Activated CD4-positive, alpha-beta T cell treated with anti-CD3 and anti-CD28 coated beads, Interleukin-2, amount 50 U/mL, for 24 hours (primary cell): ENCODE measurements at regions not wholly inside any gene's neighbourhood (a gene's known extent, or its start where the extent isn't known, plus 50 kb on each side); places are given as distances from the start of the nearest gene placed in this dataset.

Source experiments
- DNase-seq, 2 donors: peaks; one replicate each; pipeline ENCODE4 v3.0.0-alpha.2; 2020; ENCODE audit warnings: low read depth in 1 of 2, low spot score in 1 of 2

DNA sequence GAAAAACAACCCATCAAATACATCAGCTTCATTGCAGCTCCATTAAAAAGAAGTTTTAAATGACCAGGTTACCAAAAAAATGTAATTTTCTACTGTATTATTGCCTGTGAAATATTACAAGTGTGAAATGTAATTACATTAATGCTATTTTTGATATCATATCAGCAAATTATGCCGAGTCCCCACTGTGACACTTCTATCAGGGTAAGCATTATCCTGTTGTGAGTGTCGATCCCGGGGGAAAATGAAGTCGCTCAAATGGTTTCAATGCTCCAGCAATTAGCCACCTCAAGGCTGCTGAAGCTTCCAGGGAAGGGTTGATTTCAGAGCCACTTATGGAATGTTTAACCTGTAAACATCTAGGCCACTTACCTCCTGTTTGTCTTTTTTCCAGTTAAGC, 70.4 kb downstream of the RCN1 start:
- no peak for DNase-seq

DNA sequence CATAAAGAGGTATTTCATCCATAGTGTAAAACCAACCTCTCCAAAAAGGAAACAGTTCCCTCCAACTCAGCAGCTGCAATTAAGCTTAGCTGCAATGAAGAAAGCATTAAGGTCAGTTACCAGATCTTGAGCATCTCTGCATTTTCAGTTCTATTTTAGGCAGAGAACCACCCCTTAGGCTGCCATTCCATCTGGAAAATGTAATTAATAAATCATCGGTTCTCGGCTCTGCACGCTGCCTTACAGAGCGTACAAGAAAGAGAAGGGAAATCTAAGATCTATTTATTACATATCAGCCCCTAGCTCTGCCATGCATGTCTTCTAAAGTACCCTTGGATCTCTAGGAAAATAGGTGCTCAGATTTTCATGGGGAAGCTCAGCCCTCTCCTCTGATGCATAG, 71.5 kb downstream of the RCN1 start:
- no peak for DNase-seq

DNA sequence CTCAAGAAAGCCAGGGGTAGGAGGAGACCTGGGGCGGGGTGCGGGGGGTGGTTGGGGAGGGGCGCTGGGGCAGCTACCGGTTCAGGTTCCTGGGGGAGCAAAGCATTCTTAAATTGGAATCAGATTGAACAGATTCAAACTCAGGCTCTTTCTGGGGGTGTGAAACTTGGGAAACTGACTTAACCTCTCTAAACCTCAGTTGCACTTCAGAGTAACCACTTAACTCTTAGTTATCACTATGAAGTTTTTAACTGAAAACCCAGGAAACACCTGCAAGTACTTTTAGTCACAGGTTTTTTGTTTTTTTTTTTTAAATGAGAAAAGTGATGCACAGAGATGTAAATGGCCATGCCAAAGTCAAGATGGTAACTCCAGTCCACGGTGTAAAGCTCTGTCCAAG, 72.0 kb downstream of the RCN1 start:
- DNase-seq = no peak

DNA sequence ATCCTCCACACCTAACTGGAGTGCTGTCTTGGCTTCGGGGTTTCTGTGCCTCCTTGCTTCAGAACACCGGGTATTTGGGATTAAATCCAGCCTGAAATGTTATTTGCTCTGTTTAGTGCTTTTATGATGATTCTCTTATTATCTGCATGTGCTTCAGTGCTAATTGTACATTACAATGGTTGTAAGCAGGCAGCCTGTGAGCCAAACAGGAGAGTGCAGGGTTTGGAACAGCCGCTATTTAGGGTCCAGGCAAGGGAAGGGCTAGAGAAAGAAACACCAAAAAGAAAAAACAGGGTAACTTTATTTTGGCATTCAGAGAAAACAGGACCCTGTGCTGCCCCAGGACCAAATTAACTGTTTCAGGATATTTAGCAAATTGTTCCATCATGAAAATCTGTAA, 72.7 kb downstream of the RCN1 start:
- no peak for DNase-seq

DNA sequence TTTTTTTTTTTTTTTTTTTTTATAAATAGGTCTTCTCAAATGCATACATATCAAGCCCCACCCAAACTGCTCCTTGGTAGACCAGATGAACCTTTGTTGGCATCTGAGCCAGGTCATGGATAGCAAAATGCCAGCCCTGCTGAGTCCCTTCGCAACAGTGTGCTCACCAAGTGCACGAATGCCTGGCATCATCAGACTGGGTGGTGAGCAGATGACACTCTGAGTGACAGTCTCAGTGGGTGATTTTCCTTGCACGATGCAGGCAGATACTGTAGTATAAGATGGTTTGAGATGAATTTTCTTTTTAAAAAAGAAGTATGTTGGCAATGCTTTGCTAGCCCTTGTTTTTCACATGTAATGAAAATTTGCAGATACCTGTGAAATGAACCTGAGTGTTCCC, 74.0 kb downstream of the RCN1 start:
- DNase-seq = no peak

DNA sequence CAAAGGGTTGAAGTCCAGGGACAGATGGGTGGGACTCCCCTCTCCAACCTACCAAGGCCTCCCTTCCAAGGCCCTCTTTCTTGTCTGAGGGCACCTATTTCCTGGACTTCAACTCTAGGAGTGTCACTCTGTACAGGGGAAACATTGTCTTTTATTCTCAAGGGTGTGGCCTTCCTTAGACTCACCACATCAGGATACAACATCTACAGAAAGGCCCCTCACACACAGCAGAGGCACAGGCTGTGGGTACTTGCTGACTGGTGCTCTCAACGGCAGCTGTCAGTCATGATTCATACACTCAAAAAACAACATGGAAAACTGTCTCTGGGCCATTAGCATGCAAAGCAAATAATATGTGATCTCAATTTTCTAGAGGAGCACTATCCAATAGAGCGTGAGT, 78.0 kb downstream of the RCN1 start:
- no peak for DNase-seq

DNA sequence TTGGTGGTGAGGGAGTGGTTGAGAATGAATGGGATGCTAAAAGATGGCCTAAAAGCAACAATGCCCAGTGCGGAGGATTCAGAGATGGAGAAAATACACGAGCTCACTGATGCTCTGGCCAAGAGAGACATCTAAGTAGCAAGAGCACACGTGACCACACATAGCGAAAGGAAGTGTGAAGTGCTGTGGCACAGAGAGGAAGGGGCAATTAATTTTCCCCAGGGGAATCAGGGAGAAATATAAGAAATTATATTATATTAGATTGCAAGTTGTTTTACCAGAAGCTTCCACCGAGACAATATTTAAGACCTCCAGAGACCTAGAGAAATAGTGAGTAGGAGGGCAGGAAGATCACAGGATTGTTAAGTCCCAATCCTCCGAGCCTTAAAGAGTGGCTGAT, 80.6 kb downstream of the RCN1 start:
- no peak for DNase-seq

DNA sequence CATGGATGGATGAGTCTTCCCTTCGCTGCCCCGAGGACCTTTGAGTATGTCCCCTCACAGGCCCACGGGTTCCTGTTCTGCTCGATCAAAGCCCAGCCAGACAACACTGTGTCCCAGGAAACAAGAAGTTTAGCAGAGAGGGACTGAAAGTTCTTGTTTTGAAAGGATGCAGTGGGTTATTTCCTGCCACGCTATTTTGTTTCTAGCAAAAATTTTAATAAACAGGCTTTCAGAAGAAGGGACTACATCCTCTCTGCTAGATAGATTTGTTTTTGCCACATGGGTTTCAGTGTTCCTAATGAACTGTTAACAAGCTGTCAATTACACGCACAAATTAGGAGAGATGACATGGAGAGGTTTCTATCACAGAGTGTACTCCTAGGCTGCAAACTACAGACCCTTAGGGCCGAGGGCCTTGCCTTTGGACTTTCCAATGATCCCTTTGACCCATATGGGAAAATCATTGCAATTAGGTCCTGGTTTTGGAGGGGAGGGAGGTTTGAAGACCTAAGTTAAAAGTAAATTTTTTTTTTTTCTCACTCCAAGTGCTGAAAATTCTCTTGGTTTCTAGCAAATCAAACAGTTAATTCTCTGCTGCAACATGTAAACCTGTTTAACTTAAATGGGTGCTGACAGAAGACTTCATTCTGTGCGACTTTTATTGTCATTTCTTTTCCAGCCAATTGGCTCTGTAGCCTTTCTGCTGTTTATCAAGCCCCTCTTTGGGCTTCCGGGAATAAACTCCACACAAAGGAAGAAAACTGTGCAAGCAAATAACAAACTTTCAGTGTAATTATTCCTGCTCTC, 81.4 kb downstream of the RCN1 start:
- no peak for DNase-seq

DNA sequence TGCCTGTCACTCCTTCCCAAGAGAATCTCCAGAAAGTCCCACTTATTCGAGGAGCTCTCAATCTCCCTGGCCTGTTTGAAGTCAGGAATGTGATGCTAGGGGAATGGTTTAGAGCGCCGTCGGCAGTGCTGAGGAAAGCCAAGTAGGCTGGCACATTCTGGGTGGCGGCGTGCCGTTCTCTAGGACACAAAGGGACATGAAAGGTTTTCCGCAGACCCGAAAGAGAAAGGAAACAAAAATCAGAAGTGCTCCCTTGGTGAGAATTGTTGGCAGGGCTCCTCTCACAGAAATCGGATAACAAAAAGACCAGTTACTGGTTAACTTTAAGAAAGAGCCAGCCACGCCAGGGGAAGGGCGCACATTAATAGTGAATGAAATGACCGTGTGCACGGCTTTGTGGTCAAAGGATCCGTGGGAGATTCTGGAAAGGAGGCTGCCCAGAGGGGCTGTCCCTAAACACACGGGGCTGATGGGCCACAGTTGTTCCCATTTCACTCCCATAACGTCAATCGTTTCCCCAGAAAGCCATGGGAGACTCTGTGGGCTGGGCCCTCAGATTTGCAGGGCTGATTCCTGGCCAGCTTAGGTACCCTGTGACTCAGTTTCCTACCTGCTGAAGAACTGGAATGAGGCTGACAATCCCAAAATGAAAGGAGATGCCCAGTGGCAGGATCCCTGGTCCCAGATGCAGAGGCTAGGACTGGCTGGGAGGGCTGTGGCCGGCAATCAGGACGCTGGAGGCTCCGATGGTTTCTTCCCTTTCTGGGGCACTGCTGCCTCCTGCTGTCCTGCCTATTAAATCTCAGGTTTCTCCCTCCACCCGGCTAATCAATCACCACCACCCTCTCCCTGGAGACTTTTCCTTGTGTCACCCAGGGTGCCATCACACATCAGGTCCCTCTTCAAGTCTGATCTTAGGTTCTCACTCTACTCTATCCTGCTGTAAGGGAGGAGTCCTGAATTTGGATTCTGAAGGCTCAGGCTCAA, 82.3 kb downstream of the RCN1 start:
- DNase-seq = no peak

DNA sequence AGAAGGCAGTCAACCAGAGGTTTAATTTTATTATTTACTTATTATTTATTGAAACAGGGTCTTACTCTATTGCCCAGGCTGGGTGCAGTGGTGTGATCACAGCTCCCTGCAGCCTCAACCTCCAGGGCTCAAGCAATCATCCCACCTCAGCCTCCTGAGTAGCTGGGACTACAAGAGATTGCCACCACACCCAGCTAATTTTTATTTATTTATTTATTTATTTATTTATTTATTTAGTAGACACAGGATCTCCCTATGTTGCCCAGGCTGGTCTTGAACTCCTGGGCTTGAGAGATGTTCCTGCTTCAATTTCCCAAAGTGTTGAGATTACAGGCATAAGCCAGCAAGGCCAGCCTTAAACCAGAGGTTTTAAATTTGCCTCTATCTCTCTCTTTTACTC, 83.1 kb downstream of the RCN1 start:
- no peak for DNase-seq

DNA sequence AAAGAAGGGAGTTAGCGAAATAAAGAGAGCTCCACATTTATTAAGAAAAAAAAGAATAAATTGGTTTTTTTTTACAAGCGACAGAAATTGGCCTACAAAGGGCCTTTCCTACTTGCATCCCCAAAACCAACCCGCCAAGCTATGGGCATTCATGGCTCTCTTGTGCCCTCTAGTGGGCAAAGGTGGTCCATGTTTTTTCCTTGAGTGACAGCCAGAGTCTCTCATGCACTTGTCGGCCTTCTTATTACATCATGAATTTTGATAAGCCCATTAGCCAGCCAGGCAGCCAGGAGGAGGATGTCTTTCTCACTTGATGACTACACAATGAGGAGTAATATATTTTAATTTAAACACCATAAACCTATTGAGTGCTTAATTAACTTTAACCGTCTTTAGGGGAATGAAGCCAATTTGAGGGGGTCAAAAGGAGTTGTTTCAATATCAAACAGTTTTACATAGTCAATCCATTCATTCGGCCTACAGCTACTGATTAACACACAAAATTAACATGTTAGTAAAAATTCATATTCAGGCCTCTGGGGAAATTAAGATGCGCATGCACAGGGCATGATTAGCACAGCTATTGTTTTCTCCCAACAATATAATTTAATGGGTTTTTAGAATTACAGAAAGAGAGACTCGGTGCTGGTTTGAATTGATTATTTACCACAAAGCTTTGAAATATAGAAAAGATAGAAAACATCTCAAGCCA, 85.5 kb downstream of the RCN1 start:
- DNase-seq = peak; percentile 70 to 81

DNA sequence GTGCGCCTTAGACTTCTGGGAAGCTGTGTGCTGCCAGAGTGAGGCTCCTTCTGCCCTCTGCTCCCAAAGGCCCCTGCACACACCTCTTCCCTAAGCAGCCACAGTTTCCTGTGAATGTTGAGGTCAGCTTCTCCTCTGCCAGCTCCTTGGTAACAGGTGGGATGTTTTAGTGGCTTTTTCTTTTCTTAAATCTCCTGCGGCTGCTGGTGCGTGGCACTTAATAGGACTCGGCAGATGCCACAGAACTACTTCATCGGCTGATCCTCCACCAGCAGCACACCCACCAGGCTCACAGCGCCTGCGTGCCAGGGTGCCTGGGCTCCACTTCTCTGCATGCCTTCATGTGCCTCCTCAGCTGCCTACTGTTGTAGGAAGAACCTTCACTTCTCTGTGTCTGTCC, 87.8 kb downstream of the RCN1 start:
- no peak for DNase-seq

DNA sequence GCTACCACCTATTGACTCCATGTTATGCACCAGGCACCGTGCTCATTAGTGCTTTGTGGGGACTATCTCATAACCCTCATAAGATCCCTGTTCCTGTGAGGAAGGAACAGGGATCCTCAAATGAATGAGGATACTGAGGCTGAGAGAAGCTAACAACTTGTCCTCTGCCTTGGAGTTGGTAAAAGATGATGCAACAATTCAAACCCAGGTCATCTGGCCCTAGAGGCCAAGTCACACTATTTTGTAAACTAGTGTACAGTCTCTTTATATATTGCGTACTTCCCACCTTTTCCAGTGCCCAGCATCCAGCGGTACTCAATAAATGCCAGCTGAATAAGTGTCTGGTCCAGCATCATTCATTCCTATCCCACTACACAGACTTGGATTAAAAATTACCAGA, 92.6 kb downstream of the RCN1 start:
- no peak for DNase-seq

DNA sequence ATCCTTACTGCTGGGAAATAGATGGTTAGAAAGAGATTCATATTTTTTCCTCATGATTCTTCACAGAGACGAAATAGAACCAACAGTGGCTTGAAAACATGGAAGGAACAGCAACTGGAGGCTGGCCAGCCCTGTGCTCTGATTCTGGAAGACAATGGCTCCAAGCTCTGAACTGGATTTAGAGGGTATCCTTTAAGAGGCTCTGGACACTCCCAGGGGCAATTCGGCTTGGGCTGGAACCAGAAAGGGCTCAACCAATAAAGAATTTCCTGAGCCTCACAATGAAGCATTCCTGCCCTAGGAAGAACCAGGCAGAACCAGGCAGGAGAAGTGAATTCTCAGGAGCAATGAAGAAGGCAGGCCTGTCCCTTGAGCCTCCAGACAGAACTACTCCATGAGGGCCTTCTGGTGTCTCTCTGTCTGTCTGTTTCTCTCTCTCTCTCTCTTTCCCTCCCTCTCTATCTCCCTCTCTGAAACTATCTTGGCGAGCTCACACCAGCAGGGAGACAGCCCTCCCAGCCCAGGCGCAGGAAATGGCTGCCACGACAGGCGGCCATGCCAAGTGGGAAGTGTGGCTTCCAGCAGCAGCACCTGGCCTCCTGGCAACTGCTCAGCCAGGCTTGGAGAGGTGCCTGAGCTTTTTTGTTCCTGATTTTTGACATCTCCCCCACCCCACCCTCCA, 93.3 kb downstream of the RCN1 start:
- no peak for DNase-seq

DNA sequence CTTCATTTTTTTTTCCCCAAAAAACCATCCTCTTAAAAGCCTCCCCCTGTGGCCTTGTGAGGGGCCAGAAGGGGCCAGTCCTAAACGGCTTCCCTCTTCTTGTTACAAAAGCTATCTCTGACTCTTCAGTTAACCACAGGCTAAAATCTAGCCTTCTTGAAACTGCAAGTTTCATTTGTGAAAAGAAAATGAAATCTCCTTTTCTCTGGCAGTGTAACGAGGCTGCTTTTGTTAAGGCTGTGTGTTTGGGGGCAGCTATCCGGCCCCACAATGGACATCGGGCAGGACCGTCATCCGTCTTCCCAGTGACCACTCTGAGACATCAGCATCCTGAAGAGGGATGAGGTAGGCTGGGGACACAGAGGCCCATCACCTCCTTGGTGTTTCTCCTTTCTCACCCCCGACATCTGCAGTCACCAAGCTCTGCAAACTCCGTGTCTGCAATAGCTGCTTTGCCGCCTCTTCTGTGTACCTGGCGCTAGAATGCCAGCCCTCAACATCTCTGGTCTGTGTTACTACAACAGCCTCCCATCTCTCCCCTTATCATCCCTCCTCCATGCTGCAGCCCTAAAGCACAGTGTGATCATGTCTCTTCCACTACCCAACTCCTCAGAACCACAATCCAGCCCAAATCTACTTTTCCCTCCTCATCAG, 94.0 kb downstream of the RCN1 start:
- no peak for DNase-seq

DNA sequence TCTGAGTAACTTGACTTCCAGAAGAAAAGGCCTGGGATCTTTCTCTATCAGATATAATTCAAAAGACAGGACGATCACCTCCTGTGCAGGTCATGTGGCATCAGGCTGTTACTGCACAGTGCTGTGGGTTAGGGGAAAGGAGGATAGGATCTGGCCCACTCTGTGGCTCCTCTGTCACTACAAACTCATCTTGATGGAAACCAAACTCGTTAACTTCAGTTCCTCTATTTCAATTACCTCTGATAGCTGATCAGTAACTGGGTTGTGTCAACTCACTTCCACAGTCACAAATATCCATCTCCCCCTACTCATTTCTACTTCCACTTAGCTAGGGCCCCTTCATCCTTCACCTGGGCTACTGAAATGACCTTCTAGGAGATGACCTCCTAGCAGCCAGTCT, 95.2 kb downstream of the RCN1 start:
- no peak for DNase-seq

DNA sequence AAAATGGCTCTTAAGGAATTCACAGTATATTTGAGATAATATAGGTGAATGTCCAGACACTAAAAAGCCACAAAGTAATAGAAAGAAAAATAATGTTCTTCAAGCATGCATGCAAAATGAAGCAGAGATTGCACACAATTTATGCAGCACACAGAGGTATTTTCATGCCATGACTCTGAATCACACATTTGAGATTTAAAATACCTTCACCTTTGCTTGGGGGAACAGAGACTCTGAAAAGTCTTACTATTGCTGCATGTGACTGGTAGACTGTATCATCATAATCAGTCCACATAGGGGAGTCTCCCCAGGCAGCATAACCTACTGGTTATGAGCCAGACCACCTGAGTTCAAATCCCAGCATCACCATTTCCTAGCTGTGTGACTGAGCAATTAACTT, 96.2 kb downstream of the RCN1 start:
- DNase-seq = no peak

DNA sequence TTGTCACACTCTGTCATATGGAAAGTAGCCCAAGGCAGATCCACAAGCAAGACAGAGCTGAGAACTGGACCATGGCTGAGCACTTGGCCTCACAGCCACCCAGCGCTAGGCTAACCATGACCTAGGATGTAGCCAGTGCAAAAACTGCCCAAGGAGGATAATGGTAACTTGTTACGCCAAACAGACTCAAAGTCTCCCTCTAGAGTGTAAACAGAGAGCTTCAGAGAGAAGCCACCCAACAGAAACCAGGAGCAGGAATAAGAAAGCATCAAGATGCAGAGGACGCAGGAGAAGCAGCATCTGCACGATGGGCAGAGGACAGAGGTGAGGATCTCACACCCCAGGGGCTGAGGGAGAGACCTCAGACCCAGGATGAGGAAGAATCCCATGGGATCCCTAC, 97.9 kb downstream of the RCN1 start:
- no peak for DNase-seq

DNA sequence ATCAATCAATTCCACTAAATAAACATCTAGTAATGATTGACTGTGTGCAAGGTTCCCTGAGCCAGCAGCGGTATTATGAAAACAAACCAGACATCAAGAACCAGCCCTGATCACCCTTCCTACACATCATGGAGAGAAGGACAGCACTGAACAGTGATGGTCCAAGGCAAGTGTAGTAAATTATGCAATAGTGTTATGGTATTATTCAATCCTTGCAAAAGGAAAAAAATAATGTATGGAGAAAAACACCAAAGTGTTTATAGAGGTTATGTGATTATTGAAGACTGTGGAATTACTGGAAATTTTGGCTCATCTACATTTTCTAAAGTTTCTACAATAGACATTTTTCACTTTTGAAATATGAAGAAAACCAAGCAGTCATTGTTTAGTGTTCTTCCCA, 105.3 kb downstream of the RCN1 start:
- no peak for DNase-seq

DNA sequence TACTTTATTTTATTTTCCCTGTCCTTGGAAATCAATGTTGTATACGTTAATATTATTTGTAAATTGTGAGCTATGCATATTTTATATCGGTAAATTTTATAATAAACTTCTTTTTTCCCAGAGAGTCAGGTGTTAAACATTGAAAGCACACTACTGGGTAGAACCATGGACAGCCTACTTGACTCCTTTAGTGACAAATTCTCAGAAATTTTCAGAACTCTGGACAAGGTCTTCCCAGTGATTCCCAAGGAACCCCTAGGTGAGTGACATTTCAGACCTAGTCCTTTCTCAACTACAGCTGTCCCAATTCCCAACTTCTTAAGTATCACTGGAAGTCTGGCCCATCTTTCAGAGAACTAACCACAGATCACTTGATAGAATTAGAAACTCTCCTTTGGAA, 107.2 kb downstream of the RCN1 start:
- DNase-seq = no peak
